ENCODE measurements at regions not wholly inside any gene's neighbourhood (a gene's known extent, or its start where the extent isn't known, plus 50 kb on each side); places are given as distances from the start of the nearest gene placed in this dataset.

- no peak for TF ChIP-seq CTCF (IDR thresholded peaks at IDR 0.05)
- no peak for TF ChIP-seq POLR2A (IDR thresholded peaks at IDR 0.05)
- no peak for TF ChIP-seq EP300 (IDR thresholded peaks at IDR 0.05)
- no peak for TF ChIP-seq POLR2AphosphoS5 (IDR thresholded peaks at IDR 0.05)
Measured at GRCh38 chr2:15700599-15701340, 109.1 kb downstream of the DDX1 start.

Measured in sigmoid colon (tissue), 4 donors.